Heart right ventricle (tissue), 16 donors: ENCODE measurements at regions not wholly inside any gene's neighbourhood (a gene's known extent, or its start where the extent isn't known, plus 50 kb on each side); places are given as distances from the start of the nearest gene placed in this dataset.

Experiments
- ATAC-seq, 8 donors: fragments of 200-7000 bp; cut with Tn5 transposase; one replicate each; pipeline ENCODE4 v1.9.1; 2020; ENCODE audit warnings: mild to moderate bottlenecking in 8 of 8, moderate library complexity in 8 of 8, moderate number of reproducible peaks in 1 of 8
- DNase-seq, 2 donors: peaks; one replicate each; pipeline ENCODE4 v3.0.0-alpha.2; 2020
- H3K27ac ChIP-seq, 10 donors: fragments of 200-600 bp; sonication (generic) in 2 of 10; one replicate each; pipeline versions ENCODE4 v1.5.0 to v1.8.0; 2020 to 2022; ENCODE audit warnings: mild to moderate bottlenecking in 3 of 10
- H3K27me3 ChIP-seq, 7 donors: fragments of 200-600 bp; one replicate each; pipeline ENCODE4 v1.8.0; 2021 to 2022; ENCODE audit warnings: mild to moderate bottlenecking in 2 of 7
- H3K36me3 ChIP-seq, 9 donors: fragments of 200-600 bp; sonication (generic) in 1 of 9; one replicate each; pipeline versions ENCODE4 v1.5.0 to v1.8.0; 2020 to 2022; ENCODE audit warnings: mild to moderate bottlenecking in 2 of 9
- H3K4me1 ChIP-seq, 9 donors: fragments of 200-600 bp; sonication (generic) in 1 of 9; one replicate each; pipeline versions ENCODE4 v1.5.0 to v1.8.0; 2020 to 2022; ENCODE audit warnings: mild to moderate bottlenecking in 4 of 9
- H3K4me3 ChIP-seq, 10 donors: fragments of 200-600 bp; sonication (generic) in 2 of 10; one replicate each; pipeline versions ENCODE4 v1.5.0 to v1.8.0; 2020 to 2022; ENCODE audit warnings: mild to moderate bottlenecking in 7 of 10, moderate library complexity in 2 of 10
- H3K9me3 ChIP-seq, 11 donors: fragments of 200-600 bp in 10 of 11; sonication (generic) in 2 of 11; one replicate each; pipeline versions ENCODE4 v1.5.0 to v1.8.0; 2013 to 2022; ENCODE audit warnings: mild to moderate bottlenecking in 2 of 11, control low read depth in 1 of 11, moderate library complexity in 1 of 11
- CTCF ChIP-seq, 9 donors: fragments of 200-600 bp; sonication (generic) in 2 of 9; IDR thresholded peaks; one replicate each; pipeline versions ENCODE4 v1.5.0 to v1.8.0; 2021 to 2022; ENCODE audit warnings: antibody characterized with exemption in 9 of 9, mild to moderate bottlenecking in 5 of 9, moderate library complexity in 1 of 9
- WGBS, 2 donors: extraction: QIAGEN DNeasy Blood & Tissue Kit; methylation state at CpG; one replicate each; pipeline ENCODE4 v1.1.7; 2013; ENCODE audit warnings: inconsistent platforms in 1 of 2; 5-methylcytosine and 5-hydroxymethylcytosine counted together
- intact Hi-C, 10 donors: fragments of 100-400 bp; cut with DNase I; formaldehyde crosslinking; loops; one replicate each; pipeline versions ENCODE4 v1.11.1 to v1.14.2; 2022
- donor health status: Arrhythmogenic right ventricular cardiomyopathy.
- donor health status: ischemic (EF 13 %, LVEDD 7.1; RV severe dilation, severe dysfunction).
- donor health status: healthy with polysubstance abuse.
- donor health status: DM: no; HTN: yes; CAD: no.
- donor health status: DM: no; HTN: no; CAD: no.
- donor health status: ischemic (EF 25% LVEDD 6.9; RV normal size, moderate dysfunction).
- donor health status: ischemic (EF 25% LVEDD 5.7; RV mildly dilated, moderate dysfunction).
- donor health status: healthy.
- donor health status: DM: yes; HTN: yes; CAD: no.
- donor health status: Ischemic cardiomyopathy.
- donor health status: ischemic (EF 35%, LVEDD 5.7; RV mildly dilated, moderate dysfunction).
- donor health status: nonischemic (EF 11% LVEDD 7.7; RV severe dilation, severe dysfunction).
- donor health status: DM: yes; HTN: yes; CAD: no.
- donor health status: PGD.
- donor health status: ischemic (EF 29% LVEDD 5.4; RV normal size, mild dysfunction).
- donor health status: nonischemic (EF 23%, LVEDD 6.1; RV moderate dilation, normal function).

- Histone ChIP-seq H3K36me3 (no peaks in the 10 kb centered on the region), H3K4me3 (no peak overlapping the region), H3K9me3 (no peaks in the 10 kb centered on the region), H3K4me1 (no peaks in the 10 kb centered on the region), H3K27ac (no peak overlapping the region), H3K27me3 (no peaks in the 10 kb centered on the region)
- no peak for ATAC-seq
- intact Hi-C loops = no loop called here
- 59% methylated on average over 2 of the region's 2 CpGs for WGBS, 2 donors
- no peak for DNase-seq
- TF ChIP-seq CTCF (IDR thresholded peaks at IDR 0.05) = no peak
Measured at GRCh38 chr5:18850216-18850615, 1137.8 kb downstream of the CDH18 start.

- no peak for TF ChIP-seq CTCF (IDR thresholded peaks at IDR 0.05)
- Histone ChIP-seq H3K36me3 (no peaks in the 10 kb centered on the region), H3K9me3 (no peaks in the 10 kb centered on the region), H3K27ac (no peak overlapping the region), H3K4me3 (no peak overlapping the region), H3K4me1 (no peaks in the 10 kb centered on the region), H3K27me3 (no peaks in the 10 kb centered on the region)
- intact Hi-C loops = no loop called here
- no peak for DNase-seq
- ATAC-seq = no peak
- 76 to 80% methylated on average over 6 of the region's 6 CpGs for WGBS, 2 donors
Measured at GRCh38 chr5:18872978-18873377, 1115.0 kb downstream of the CDH18 start.

GRCh38 chr5:18876565-18876964 is 1111.4 kb downstream of the CDH18 start:
- Histone ChIP-seq H3K27me3 (no peaks in the 10 kb centered on the region), H3K36me3 (no peaks in the 10 kb centered on the region), H3K9me3 (no peaks in the 10 kb centered on the region), H3K4me3 (no peak overlapping the region), H3K27ac (no peak overlapping the region), H3K4me1 (no peaks in the 10 kb centered on the region)
- DNase-seq (no peak), ATAC-seq (no peak)
- intact Hi-C loops = no loop called here
- WGBS, 2 donors = 82 to 83% methylated on average over 1 of the region's 1 CpG
- TF ChIP-seq CTCF (IDR thresholded peaks at IDR 0.05) = no peak

- no peaks in the 10 kb centered on the region for H3K4me1 ChIP-seq
- no peaks in the 10 kb centered on the region for H3K9me3 ChIP-seq
- TF ChIP-seq CTCF (IDR thresholded peaks at IDR 0.05) = no peak
- no peak overlapping the region for H3K4me3 ChIP-seq
- no peak for DNase-seq
- no peaks in the 10 kb centered on the region for H3K36me3 ChIP-seq
- ATAC-seq = no peak
- H3K27me3 ChIP-seq = no peaks in the 10 kb centered on the region
- intact Hi-C loops = no loop called here
- no peak overlapping the region for H3K27ac ChIP-seq
- WGBS, 2 donors = 92 to 100% methylated on average over 1 of the region's 1 CpG
Measured at GRCh38 chr5:18881615-18882014, 1106.4 kb downstream of the CDH18 start.

- 75 to 86% methylated on average over 3 of the region's 3 CpGs for WGBS, 2 donors
- intact Hi-C loops = no loop called here
- H3K4me3 ChIP-seq = no peak overlapping the region
Measured at GRCh38 chr5:18882154-18882553, 1105.8 kb downstream of the CDH18 start.

More at GRCh38 chr5:18882154-18882553, 1105.8 kb downstream of the CDH18 start:
- no peaks in the 10 kb centered on the region for H3K9me3 ChIP-seq
- H3K36me3 ChIP-seq = no peaks in the 10 kb centered on the region
- H3K27me3 ChIP-seq = no peaks in the 10 kb centered on the region
- ATAC-seq (no peak), DNase-seq (no peak)
- no peaks in the 10 kb centered on the region for H3K4me1 ChIP-seq
- no peak overlapping the region for H3K27ac ChIP-seq
- no peak for TF ChIP-seq CTCF (IDR thresholded peaks at IDR 0.05)
